ENCODE measurements at regions not wholly inside any gene's neighbourhood (a gene's known extent, or its start where the extent isn't known, plus 50 kb on each side); places are given as distances from the start of the nearest gene placed in this dataset.
"Not testable (repeated sequence)": the region's sequence is repeated elsewhere in the genome, so short reads cannot be mapped to it uniquely, and the experiment has no call there.

DNA sequence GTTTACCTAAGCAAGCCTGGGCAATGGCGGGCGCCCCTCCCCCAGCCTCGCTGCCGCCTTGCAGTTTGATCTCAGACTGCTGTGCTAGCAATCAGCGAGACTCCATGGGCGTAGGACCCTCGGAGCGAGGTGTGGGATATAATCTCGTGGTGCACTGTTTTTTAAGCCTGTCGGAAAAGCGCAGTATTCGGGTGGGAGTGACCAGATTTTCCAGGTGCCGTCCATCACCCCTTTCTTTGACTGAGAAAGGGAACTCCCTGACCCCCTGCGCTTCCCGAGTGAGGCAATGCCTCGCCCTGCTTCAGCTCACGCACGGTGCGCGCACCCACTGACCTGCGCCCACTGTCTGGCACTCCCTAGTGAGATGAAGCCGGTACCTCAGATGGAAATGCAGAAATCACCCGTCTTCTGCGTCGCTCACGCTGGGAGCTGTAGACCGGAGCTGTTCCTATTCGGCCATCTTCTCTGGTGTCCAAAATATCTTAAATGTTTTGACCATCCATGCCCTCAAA, 698.8 kb upstream of the AADAT start:
- H3K4me1 ChIP-seq (ENCODE audit: control insufficient read depth in 1 of 2, insufficient read depth in 2 of 2, low read length in 2 of 2); H3K9me3 ChIP-seq (ENCODE audit: control insufficient read depth in 1 of 2, low read length in 2 of 2); H3K4me3 ChIP-seq (ENCODE audit: low read depth in 1 of 2, low read length in 2 of 2); H3K27me3 ChIP-seq (ENCODE audit: low read depth, low read length); H3K36me3 ChIP-seq (ENCODE audit: control insufficient read depth in 1 of 2, insufficient read depth in 2 of 2, low read length in 2 of 2); H3K27ac ChIP-seq (ENCODE audit: low read length): not testable (repeated sequence)

DNA sequence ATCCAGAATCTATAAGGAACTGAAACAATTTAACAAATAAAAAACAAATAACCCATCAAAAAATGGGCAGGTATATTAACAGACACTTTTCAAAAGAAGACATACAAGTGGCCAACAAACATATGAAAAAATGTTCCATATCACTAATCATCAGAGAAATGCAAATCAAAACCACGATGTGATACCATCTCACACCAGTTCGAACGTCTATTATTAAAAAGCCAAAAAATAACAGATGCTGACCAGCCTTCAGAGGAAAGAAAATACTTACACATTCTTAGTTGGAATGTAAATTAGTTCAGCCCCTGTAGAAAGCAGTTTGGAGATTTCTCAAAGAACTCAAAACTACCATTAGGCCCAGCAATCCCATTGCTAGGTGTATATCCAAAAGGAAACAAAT, 687.9 kb upstream of the AADAT start:
- no peaks in the 10 kb centered on the region for H3K27me3 ChIP-seq (ENCODE audit: low read depth, low read length)
- H3K4me1 ChIP-seq (ENCODE audit: control insufficient read depth in 1 of 2, insufficient read depth in 2 of 2, low read length in 2 of 2), result no peaks in the 10 kb centered on the region
- no peak overlapping the region for H3K27ac ChIP-seq (ENCODE audit: low read length)
- H3K4me3 ChIP-seq (ENCODE audit: low read depth in 1 of 2, low read length in 2 of 2), result no peak overlapping the region
- no peaks in the 10 kb centered on the region for H3K36me3 ChIP-seq (ENCODE audit: control insufficient read depth in 1 of 2, insufficient read depth in 2 of 2, low read length in 2 of 2)
- peaks cover 0 to 4% of the 10 kb centered on the region in 2 donors for H3K9me3 ChIP-seq (ENCODE audit: control insufficient read depth in 1 of 2, low read length in 2 of 2)

DNA sequence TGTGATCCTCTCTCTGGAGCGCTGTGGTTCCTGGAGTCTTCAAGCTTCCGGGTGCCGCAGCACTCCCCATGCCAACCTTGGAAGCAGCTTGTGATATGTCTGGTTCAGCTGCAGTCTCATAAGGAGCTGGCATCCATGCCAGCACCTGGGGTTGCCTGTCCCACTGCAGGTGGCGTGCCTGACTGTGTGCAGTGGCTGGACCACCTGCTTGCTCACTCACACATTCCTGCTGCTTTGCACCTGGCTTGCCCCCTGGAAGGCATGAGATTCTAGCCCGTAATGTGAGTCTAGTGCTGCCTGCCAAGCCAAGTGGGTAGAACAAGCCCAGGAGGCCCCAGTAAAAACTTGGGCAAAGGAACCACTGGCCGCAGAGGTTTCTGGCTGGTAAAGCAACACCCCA, 687.2 kb upstream of the AADAT start:
- H3K4me1 ChIP-seq (ENCODE audit: control insufficient read depth in 1 of 2, insufficient read depth in 2 of 2, low read length in 2 of 2), result no peaks in the 10 kb centered on the region
- H3K4me3 ChIP-seq (ENCODE audit: low read depth in 1 of 2, low read length in 2 of 2), result no peak overlapping the region
- H3K27me3 ChIP-seq (ENCODE audit: low read depth, low read length), result no peaks in the 10 kb centered on the region
- no peak overlapping the region for H3K27ac ChIP-seq (ENCODE audit: low read length)
- H3K36me3 ChIP-seq (ENCODE audit: control insufficient read depth in 1 of 2, insufficient read depth in 2 of 2, low read length in 2 of 2), result no peaks in the 10 kb centered on the region
- peaks cover 0 to 4% of the 10 kb centered on the region in 2 donors for H3K9me3 ChIP-seq (ENCODE audit: control insufficient read depth in 1 of 2, low read length in 2 of 2)

DNA sequence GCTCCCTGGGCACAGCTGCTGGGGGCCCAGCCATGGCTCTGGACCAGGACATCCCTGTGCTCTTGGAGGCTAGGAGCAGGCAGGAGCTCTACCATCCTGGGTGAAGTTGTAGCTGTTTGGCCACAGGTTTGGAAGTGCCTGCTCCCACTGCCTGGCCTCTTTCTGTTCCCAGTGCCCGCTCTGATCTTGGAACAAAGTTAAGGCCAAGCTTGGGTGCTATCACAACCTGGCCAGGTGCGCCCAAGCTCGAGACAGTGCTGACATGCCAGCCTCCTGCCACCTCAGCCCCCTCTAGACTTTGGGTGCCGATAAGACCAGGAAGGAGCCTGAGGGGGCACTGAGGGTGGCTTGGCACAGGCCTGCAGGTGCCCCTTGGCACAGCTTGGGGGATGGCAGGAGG, 686.1 kb upstream of the AADAT start:
- Histone ChIP-seq H3K4me1 (ENCODE audit: control insufficient read depth in 1 of 2, insufficient read depth in 2 of 2, low read length in 2 of 2) (no peaks in the 10 kb centered on the region), H3K27ac (ENCODE audit: low read length) (no peak overlapping the region), H3K9me3 (ENCODE audit: control insufficient read depth in 1 of 2, low read length in 2 of 2) (peaks cover 0 to 4% of the 10 kb centered on the region in 2 donors), H3K4me3 (ENCODE audit: low read depth in 1 of 2, low read length in 2 of 2) (no peak overlapping the region), H3K27me3 (ENCODE audit: low read depth, low read length) (no peaks in the 10 kb centered on the region), H3K36me3 (ENCODE audit: control insufficient read depth in 1 of 2, insufficient read depth in 2 of 2, low read length in 2 of 2) (no peaks in the 10 kb centered on the region)

DNA sequence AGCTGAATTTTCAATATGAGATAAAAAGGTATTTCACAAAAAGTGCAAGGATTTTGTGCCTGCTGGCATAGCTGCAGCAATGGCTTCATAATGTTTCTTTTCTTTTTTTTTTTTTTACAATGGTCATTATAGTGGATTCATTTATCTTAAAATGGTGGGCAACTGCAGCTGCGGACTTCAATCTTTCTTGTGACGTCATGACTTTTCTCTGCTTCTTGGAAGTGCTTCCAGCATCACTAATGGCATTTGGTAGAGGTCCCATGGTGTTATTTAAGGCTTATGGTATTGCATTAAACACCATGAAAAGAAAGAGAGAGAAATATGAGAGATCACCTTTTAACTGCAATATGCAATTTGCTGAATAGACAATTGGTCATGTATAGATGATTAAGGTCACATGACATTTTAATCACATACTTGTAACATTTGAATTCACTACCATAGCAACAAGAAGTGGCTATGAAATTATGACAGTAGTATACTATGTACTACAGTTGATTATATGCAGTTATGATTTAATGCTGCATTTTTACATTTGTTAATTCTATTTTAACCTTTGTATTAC, 684.0 kb upstream of the AADAT start:
- Histone ChIP-seq H3K27me3 (ENCODE audit: low read depth, low read length) (no peaks in the 10 kb centered on the region), H3K36me3 (ENCODE audit: control insufficient read depth in 1 of 2, insufficient read depth in 2 of 2, low read length in 2 of 2) (no peaks in the 10 kb centered on the region), H3K4me1 (ENCODE audit: control insufficient read depth in 1 of 2, insufficient read depth in 2 of 2, low read length in 2 of 2) (no peaks in the 10 kb centered on the region), H3K27ac (ENCODE audit: low read length) (no peak overlapping the region), H3K9me3 (ENCODE audit: control insufficient read depth in 1 of 2, low read length in 2 of 2) (peaks cover 0 to 4% of the 10 kb centered on the region in 2 donors), H3K4me3 (ENCODE audit: low read depth in 1 of 2, low read length in 2 of 2) (no peak overlapping the region)

DNA sequence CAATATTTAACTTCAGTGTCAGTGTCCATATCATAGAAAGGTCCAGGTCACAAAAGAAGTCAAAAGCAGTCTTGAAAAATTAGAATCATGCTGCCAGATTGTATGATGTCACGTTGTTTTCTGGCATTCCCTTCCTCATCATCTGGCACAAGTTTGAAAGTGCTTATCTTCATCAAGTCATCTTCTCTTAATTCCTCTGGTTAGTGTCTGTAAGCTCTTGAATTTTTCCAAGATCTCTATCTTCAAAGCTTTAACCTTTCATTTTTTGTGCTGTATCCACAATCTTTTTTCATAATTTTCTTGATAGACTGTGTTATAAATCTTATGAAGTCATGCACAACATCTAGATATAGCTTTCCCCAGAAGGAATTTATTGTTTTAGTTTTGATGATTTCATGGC, 682.7 kb upstream of the AADAT start:
- no peaks in the 10 kb centered on the region for H3K36me3 ChIP-seq (ENCODE audit: control insufficient read depth in 1 of 2, insufficient read depth in 2 of 2, low read length in 2 of 2)
- no peaks in the 10 kb centered on the region for H3K4me1 ChIP-seq (ENCODE audit: control insufficient read depth in 1 of 2, insufficient read depth in 2 of 2, low read length in 2 of 2)
- no peak overlapping the region for H3K27ac ChIP-seq (ENCODE audit: low read length)
- no peak overlapping the region for H3K4me3 ChIP-seq (ENCODE audit: low read depth in 1 of 2, low read length in 2 of 2)
- H3K9me3 ChIP-seq (ENCODE audit: control insufficient read depth in 1 of 2, low read length in 2 of 2), result peaks cover 0 to 4% of the 10 kb centered on the region in 2 donors
- no peaks in the 10 kb centered on the region for H3K27me3 ChIP-seq (ENCODE audit: low read depth, low read length)

DNA sequence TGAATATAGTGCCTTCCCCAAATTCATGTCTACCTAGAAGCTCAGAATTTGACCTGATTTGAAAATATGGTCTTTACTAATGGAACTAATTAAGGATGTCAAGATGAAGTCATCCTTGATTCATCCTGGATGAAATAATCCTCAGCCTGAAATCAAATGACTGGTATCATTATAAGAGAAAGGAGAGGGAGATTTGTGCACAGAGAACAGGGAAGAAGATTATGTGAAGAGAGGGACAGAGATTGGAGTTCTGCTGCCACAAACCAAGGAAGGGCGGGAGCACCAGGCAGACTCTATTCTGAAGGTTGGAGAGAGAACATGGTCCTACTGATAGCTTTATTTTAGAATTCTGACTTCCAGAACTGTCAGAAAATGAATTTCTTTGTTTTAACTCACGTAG, 680.9 kb upstream of the AADAT start:
- no peaks in the 10 kb centered on the region for H3K4me1 ChIP-seq (ENCODE audit: control insufficient read depth in 1 of 2, insufficient read depth in 2 of 2, low read length in 2 of 2)
- H3K9me3 ChIP-seq (ENCODE audit: control insufficient read depth in 1 of 2, low read length in 2 of 2), result peaks cover 0 to under 1% of the 10 kb centered on the region in 2 donors
- H3K4me3 ChIP-seq (ENCODE audit: low read depth in 1 of 2, low read length in 2 of 2), result no peak overlapping the region
- H3K27ac ChIP-seq (ENCODE audit: low read length), result no peak overlapping the region
- H3K36me3 ChIP-seq (ENCODE audit: control insufficient read depth in 1 of 2, insufficient read depth in 2 of 2, low read length in 2 of 2), result no peaks in the 10 kb centered on the region
- no peaks in the 10 kb centered on the region for H3K27me3 ChIP-seq (ENCODE audit: low read depth, low read length)

DNA sequence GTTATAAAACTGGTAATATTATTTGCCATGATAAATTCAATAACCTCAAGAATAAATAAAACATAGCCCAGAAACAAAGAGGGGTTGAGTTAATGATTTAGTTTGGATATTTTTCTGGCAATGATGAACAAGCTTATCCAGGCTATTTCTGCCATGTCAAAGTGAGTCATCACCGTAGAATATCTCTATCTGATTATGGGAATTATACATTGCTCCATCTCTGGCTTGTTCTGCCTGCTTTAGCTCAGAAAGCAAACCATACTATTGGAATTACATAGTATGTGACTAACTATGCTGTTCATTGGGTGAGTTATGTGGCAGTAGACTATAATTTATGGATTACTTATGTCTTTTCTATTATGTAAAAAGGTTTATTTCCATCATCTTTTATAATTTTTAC, 680.1 kb upstream of the AADAT start:
- Histone ChIP-seq H3K4me3 (ENCODE audit: low read depth in 1 of 2, low read length in 2 of 2) (no peak overlapping the region), H3K27ac (ENCODE audit: low read length) (no peak overlapping the region)

DNA sequence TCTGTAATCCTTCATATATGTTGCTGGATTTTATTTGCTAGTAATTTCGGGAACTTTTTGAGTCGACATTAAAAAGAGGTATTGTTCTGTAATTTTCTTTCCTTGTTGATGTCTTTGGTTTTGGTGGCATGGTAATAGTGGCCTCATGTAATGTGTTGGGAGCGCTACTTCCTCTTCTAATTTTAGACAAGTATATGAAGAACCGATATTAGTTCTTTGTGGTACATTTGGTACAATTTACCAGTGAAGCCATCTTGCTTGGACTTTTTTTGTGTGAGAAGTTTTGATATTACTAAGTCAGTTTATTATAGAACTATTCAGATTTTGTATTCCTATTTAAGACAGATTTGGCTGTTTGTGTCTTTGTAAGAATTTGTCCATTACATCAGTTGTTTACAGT, 669.2 kb upstream of the AADAT start:
- Histone ChIP-seq H3K27me3 (ENCODE audit: low read depth, low read length) (no peaks in the 10 kb centered on the region), H3K4me3 (ENCODE audit: low read depth in 1 of 2, low read length in 2 of 2) (no peak overlapping the region), H3K9me3 (ENCODE audit: control insufficient read depth in 1 of 2, low read length in 2 of 2) (peaks cover 0 to 2% of the 10 kb centered on the region in 2 donors), H3K27ac (ENCODE audit: low read length) (no peak overlapping the region), H3K4me1 (ENCODE audit: control insufficient read depth in 1 of 2, insufficient read depth in 2 of 2, low read length in 2 of 2) (no peaks in the 10 kb centered on the region), H3K36me3 (ENCODE audit: control insufficient read depth in 1 of 2, insufficient read depth in 2 of 2, low read length in 2 of 2) (no peaks in the 10 kb centered on the region)

More for the DNA sequence above, 680.1 kb upstream of the AADAT start:
- Histone ChIP-seq H3K27me3 (ENCODE audit: low read depth, low read length) (no peaks in the 10 kb centered on the region), H3K36me3 (ENCODE audit: control insufficient read depth in 1 of 2, insufficient read depth in 2 of 2, low read length in 2 of 2) (no peaks in the 10 kb centered on the region), H3K4me1 (ENCODE audit: control insufficient read depth in 1 of 2, insufficient read depth in 2 of 2, low read length in 2 of 2) (no peaks in the 10 kb centered on the region), H3K9me3 (ENCODE audit: control insufficient read depth in 1 of 2, low read length in 2 of 2) (no peaks in the 10 kb centered on the region)

DNA sequence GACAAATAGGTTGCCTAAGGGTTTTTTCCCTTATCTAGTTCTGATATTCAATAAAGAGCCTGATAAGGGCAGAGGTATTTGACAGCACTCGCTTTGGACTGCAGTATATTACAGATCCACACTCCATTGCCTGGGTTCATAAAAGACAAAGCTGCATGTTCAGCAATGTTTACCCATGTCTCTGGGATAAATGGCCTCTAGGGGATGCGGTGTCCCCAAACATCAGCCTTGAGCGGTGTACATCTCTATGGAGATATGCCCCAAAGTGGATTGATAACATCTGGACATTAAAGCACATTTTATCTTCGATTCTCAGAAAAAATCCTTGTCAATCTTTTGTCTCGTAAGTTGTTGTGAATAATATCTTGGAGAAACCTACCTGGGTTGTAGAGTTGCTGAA, 660.8 kb upstream of the AADAT start:
- no peaks in the 10 kb centered on the region for H3K4me1 ChIP-seq (ENCODE audit: control insufficient read depth in 1 of 2, insufficient read depth in 2 of 2, low read length in 2 of 2)
- no peaks in the 10 kb centered on the region for H3K36me3 ChIP-seq (ENCODE audit: control insufficient read depth in 1 of 2, insufficient read depth in 2 of 2, low read length in 2 of 2)
- no peaks in the 10 kb centered on the region for H3K27me3 ChIP-seq (ENCODE audit: low read depth, low read length)
- H3K4me3 ChIP-seq (ENCODE audit: low read depth in 1 of 2, low read length in 2 of 2), result no peak overlapping the region
- H3K27ac ChIP-seq (ENCODE audit: low read length), result no peak overlapping the region
- H3K9me3 ChIP-seq (ENCODE audit: control insufficient read depth in 1 of 2, low read length in 2 of 2), result no peaks in the 10 kb centered on the region

DNA sequence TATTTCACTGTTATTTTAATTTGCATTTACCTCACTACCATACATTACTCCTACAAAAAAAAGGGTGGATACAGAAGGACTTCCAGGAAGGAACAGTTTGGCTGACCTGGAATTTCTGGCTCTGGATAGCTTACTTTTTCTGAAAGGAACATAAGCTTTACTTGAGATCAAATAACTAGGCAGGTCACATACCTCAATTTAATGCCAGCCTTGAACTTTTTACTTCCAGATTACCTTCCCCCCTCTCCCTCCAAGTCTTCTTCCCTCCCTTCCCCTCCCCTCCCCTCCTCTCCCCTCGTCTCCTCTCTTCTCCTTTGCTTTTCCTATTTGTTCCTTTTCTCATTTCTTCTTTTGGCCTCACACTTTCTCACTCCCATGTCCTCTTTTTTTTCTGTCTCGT, 659.2 kb upstream of the AADAT start:
- Histone ChIP-seq H3K4me1 (ENCODE audit: control insufficient read depth in 1 of 2, insufficient read depth in 2 of 2, low read length in 2 of 2) (no peaks in the 10 kb centered on the region), H3K9me3 (ENCODE audit: control insufficient read depth in 1 of 2, low read length in 2 of 2) (no peaks in the 10 kb centered on the region), H3K27me3 (ENCODE audit: low read depth, low read length) (no peaks in the 10 kb centered on the region)

DNA sequence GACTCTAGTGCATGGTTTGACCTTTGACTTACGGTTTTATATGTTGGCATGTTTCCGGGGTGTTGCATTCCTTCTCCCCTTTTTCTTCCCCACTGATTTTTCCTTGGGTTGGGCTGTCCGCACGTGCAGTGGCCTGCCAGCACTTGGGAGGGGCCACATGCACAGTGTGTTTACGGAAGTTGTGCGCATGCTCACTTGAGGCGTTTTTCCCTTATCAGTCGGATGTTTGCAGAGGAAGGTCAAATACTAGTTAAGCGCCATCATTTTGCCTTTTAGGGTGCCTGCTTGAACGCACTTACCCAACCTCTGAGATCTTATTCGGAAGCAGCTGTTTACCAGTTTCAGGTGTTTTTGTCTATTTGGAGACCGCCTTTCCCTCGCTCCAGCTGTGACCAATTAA, 653.9 kb upstream of the AADAT start:
- H3K27ac ChIP-seq (ENCODE audit: low read length), result no peak overlapping the region
- no peaks in the 10 kb centered on the region for H3K27me3 ChIP-seq (ENCODE audit: low read depth, low read length)
- no peaks in the 10 kb centered on the region for H3K9me3 ChIP-seq (ENCODE audit: control insufficient read depth in 1 of 2, low read length in 2 of 2)
- H3K36me3 ChIP-seq (ENCODE audit: control insufficient read depth in 1 of 2, insufficient read depth in 2 of 2, low read length in 2 of 2), result no peaks in the 10 kb centered on the region
- H3K4me3 ChIP-seq (ENCODE audit: low read depth in 1 of 2, low read length in 2 of 2), result no peak overlapping the region
- H3K4me1 ChIP-seq (ENCODE audit: control insufficient read depth in 1 of 2, insufficient read depth in 2 of 2, low read length in 2 of 2), result no peaks in the 10 kb centered on the region

More for the DNA sequence above, 659.2 kb upstream of the AADAT start:
- no peaks in the 10 kb centered on the region for H3K36me3 ChIP-seq (ENCODE audit: control insufficient read depth in 1 of 2, insufficient read depth in 2 of 2, low read length in 2 of 2)
- no peak overlapping the region for H3K4me3 ChIP-seq (ENCODE audit: low read depth in 1 of 2, low read length in 2 of 2)
- H3K27ac ChIP-seq (ENCODE audit: low read length), result no peak overlapping the region

Measured in muscle layer of duodenum (tissue), 2 donors.